NCI-H748 treated with DMSO at 0.1 percent for 48 hours (cell line): ENCODE measurements at regions not wholly inside any gene's neighbourhood (a gene's known extent, or its start where the extent isn't known, plus 50 kb on each side); places are given as distances from the start of the nearest gene placed in this dataset.

Source experiments
- DNase-seq: peaks from one replicate; lab custom pipeline; 2025; lab: John Stamatoyannopoulos, UW

- DNase-seq: no peak
Measured at GRCh38 chr9:129472651-129473102, 148.2 kb downstream of the C9orf50 start.

- no peak for DNase-seq
Measured at GRCh38 chr9:129471201-129472019, 149.5 kb downstream of the C9orf50 start.

- no peak for DNase-seq
Measured at GRCh38 chr9:129469988-129470316, 150.9 kb downstream of the C9orf50 start.

- no peak for DNase-seq
Measured at GRCh38 chr9:129469188-129469987, 151.5 kb downstream of the C9orf50 start.

GRCh38 chr9:129467739-129468666, 152.9 kb downstream of the C9orf50 start:
- DNase-seq: no peak

GRCh38 chr9:129467004-129467588, 153.8 kb downstream of the C9orf50 start:
- no peak for DNase-seq

GRCh38 chr9:129465834-129466535, 154.9 kb downstream of the C9orf50 start:
- DNase-seq: no peak

GRCh38 chr9:129464972-129465833, 155.7 kb downstream of the C9orf50 start:
- DNase-seq: no peak

GRCh38 chr9:129463994-129464393, 156.9 kb downstream of the C9orf50 start:
- no peak for DNase-seq

GRCh38 chr9:129463477-129463876, 157.4 kb downstream of the C9orf50 start:
- DNase-seq: no peak

GRCh38 chr9:129462360-129462759, 158.5 kb downstream of the C9orf50 start:
- no peak for DNase-seq

- peak; percentile 89 for DNase-seq
Measured at GRCh38 chr9:129460323-129461261, 160.3 kb downstream of the C9orf50 start.

GRCh38 chr9:129459547-129460322, 161.2 kb downstream of the C9orf50 start:
- DNase-seq: no peak

GRCh38 chr9:129458663-129459546, 162.0 kb downstream of the C9orf50 start:
- no peak for DNase-seq

- DNase-seq: no peak
Measured at GRCh38 chr9:129458155-129458661, 162.7 kb downstream of the C9orf50 start.

GRCh38 chr9:129457325-129457779, 163.5 kb downstream of the C9orf50 start:
- DNase-seq: no peak
